LNCaP clone FGC (cell line): ENCODE measurements at regions not wholly inside any gene's neighbourhood (a gene's known extent, or its start where the extent isn't known, plus 50 kb on each side); places are given as distances from the start of the nearest gene placed in this dataset.

Source experiments
- DNase-seq: peaks from one replicate; pipeline ENCODE4 v3.0.0-alpha.2; 2011; ENCODE audit warnings: low read depth
- H3K4me3 ChIP-seq: 2 replicates; pipeline ENCODE4 v1.5.1; 2011; ENCODE audit warnings: mild to moderate bottlenecking, low read depth, low read length, control low read depth
- CTCF ChIP-seq: IDR thresholded peaks from 2 replicates; pipeline ENCODE4 v1.5.1; 2012; ENCODE audit warnings: mild to moderate bottlenecking; ENCODE audit not compliant: control insufficient read depth, insufficient read depth; ENCODE audit errors: extremely low read depth

GRCh38 chr5:116885825-116886224 is 311.2 kb upstream of the SEMA6A start:
- no peak overlapping the region for H3K4me3 ChIP-seq
- DNase-seq, result no peak
- TF ChIP-seq CTCF, result no peak

GRCh38 chr5:116883875-116884274 is 309.3 kb upstream of the SEMA6A start:
- H3K4me3 ChIP-seq, result no peak overlapping the region
- DNase-seq, result no peak
- no peak for TF ChIP-seq CTCF

GRCh38 chr5:116881921-116882531 is 307.4 kb upstream of the SEMA6A start:
- no peak overlapping the region for H3K4me3 ChIP-seq
- peak; percentile 84 for DNase-seq
- no peak for TF ChIP-seq CTCF

GRCh38 chr5:116880601-116881000 is 306.0 kb upstream of the SEMA6A start:
- no peak for TF ChIP-seq CTCF
- DNase-seq, result no peak
- H3K4me3 ChIP-seq, result no peak overlapping the region

GRCh38 chr5:116880150-116880549 is 305.5 kb upstream of the SEMA6A start:
- DNase-seq, result no peak
- no peak overlapping the region for H3K4me3 ChIP-seq
- no peak for TF ChIP-seq CTCF

- no peak for DNase-seq
- no peak overlapping the region for H3K4me3 ChIP-seq
- TF ChIP-seq CTCF, result no peak
These were observed 301.7 kb upstream of the SEMA6A start for GRCh38 chr5:116876240-116876840.

- H3K4me3 ChIP-seq, result no peak overlapping the region
- TF ChIP-seq CTCF, result no peak
- no peak for DNase-seq
These were observed 298.4 kb upstream of the SEMA6A start for GRCh38 chr5:116872986-116873385.
